ENCODE measurements at regions not wholly inside any gene's neighbourhood (a gene's known extent, or its start where the extent isn't known, plus 50 kb on each side); places are given as distances from the start of the nearest gene placed in this dataset.
A peak's percentile ranks its signal among the peaks of the same experiment; 100 is the strongest.
"Not testable (repeated sequence)": the region's sequence is repeated elsewhere in the genome, so short reads cannot be mapped to it uniquely, and the experiment has no call there.

DNA sequence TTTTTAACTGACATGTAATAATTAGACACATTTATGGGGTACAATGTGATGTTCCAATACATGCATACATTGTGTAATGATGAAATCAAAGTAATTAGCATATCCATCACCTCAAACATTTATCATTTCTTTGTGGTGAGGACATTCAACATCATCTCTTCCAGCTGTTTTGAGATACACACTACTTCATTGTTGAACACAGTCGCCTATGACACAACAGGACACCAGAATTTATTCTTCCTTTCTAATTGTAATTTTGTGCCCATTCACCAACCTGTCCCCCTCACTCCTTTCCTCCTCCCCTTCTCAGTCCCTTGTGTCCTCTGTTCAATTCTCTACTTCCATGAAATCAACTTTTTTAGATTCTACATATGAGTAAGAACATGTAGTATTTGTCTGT lies 113.4 kb upstream of the CBLB start:
- DNase-seq: no peak

- DNase-seq: no peak
Observed at GRCh38 chr3:105984837-105985236, 116.0 kb upstream of the CBLB start.

- not testable (repeated sequence) for DNase-seq
Observed at GRCh38 chr3:105986343-105986742, 117.5 kb upstream of the CBLB start.

- no peak for DNase-seq
Observed at GRCh38 chr3:105987809-105988208, 119.0 kb upstream of the CBLB start.

DNA sequence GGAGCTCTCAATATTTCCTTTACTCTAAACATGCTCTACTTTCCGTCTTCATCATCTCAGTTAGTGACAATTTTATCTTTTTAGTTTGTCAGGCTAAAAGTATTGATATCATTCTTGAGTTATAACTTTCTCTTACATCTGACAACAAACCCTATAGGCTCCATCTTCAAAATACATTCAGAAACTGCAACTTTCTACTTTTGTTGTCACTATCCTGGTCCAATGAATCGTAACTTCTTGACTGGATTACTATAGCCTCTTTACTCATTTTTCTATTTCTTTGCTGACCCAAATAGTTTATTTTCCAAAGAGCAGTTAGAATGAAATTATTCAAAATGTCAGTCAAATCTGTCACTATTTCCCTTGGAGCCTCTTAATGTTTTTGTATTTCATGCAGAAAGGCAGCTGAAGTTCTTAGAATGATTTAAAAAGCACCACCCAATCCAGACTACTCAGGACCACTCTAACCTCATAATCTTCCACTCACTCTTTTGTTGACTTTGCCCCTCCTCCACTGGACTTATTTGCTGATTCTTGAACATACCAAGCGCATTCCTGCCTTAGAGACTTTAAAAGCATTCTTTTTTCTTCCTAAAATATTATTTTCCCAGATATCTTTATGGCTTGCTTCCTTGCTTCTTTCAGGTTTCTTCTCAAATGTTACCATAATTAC lies 119.9 kb upstream of the CBLB start:
- no peak for DNase-seq

DNA sequence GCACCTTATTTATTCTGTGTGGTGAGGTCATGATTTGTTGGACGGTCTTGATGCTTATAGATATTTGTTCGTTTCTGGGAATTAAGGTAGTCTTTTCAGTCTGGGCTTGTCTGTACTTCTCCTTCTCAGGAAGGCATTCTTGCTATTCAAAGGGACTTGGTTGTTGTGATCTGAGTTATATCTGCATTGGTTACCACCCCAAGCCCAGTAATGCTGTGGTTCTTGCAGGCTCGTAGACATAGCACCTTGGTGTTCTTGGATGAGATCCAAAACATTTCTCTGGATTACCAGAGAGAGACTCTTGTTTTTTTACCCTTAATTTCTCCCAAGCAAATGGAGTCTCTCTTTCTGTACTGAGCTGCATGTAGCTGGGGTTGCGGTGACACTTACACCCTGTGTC lies 128.0 kb upstream of the CBLB start:
- DNase-seq: no peak

DNA sequence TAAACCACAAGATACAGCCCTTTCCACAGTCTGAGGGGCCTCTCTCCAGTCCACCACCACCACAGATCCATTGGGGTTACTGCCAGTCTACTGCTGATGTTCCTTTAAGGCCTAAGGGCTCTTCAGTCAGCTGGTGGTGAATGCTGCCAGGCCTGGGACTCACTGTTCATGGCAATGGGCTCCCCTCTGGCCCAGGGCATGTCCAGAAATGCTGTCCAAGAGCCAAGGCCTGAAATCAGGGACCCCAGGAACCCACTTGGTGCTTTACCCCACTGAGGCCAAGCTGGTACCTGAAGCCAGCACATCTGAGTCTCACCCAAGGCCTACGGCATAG lies 128.6 kb upstream of the CBLB start:
- no peak for DNase-seq

- DNase-seq: no peak
Observed at GRCh38 chr3:105997800-105998526, 129.2 kb upstream of the CBLB start.

GRCh38 chr3:105999856-106000255 lies 131.0 kb upstream of the CBLB start:
- DNase-seq: no peak

GRCh38 chr3:106001923-106002322 lies 133.1 kb upstream of the CBLB start:
- no peak for DNase-seq

- DNase-seq: no peak
Observed at GRCh38 chr3:106004137-106004681, 135.4 kb upstream of the CBLB start.

DNA sequence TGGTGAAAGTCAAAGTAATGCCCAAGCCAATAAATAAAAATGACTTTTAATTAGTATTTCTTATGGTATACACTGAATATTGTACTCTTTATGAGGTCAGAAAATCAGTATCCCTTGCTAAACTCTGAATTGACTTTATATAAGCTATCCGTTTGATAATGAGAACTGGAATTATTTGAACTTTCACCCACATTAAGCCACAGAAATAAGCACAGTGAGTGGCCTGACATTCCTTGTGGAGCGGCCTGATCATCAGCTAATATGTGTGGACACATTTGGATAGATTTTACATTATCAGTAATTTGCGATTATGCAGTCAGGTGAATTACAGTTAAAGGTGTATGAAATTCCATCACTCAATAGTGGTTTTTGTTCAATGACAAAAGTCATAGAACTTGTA lies 136.0 kb upstream of the CBLB start:
- no peak for DNase-seq

- no peak for DNase-seq
Observed at GRCh38 chr3:106006001-106006400, 137.2 kb upstream of the CBLB start.

GRCh38 chr3:106006571-106006970 lies 137.8 kb upstream of the CBLB start:
- no peak for DNase-seq

GRCh38 chr3:106007512-106007911 lies 138.7 kb upstream of the CBLB start:
- no peak for DNase-seq

DNA sequence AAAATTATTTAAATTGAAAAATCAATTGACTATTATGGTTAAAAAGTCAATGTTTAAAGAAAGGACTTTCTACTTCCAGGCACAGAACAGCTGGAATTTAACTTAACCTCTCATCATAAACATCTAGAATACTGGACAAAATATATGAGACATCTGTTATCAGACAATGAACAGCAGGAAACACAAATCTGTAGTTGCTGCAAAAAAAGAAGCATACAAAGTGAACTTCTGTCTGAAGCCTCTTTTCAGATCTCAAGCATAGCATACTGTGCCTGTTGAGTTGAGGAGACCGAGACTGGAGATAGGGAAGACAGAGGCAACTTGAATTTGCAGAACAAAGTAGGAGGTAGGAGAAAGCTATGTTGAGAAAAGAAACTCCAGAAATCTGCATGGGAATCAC lies 140.0 kb upstream of the CBLB start:
- no peak for DNase-seq

DNA sequence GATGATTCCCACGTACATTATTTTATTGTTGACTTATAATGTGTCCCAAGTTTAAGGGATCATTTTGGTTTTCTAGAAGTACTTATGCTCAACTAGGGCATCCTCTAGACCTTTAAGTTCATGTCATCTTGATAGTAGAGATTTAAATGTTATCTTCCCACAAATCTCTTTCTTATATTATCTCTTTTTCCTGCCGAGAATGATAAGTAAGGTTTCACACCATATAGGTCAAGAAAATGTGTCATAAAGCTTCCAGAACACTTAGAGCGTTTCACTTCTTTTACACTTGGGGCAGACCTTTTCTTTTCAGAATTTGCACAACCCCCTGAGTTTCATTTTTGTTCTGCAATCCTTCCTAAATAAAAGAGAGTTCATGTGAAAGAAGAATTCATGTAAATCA lies 142.0 kb upstream of the CBLB start:
- no peak for DNase-seq

DNA sequence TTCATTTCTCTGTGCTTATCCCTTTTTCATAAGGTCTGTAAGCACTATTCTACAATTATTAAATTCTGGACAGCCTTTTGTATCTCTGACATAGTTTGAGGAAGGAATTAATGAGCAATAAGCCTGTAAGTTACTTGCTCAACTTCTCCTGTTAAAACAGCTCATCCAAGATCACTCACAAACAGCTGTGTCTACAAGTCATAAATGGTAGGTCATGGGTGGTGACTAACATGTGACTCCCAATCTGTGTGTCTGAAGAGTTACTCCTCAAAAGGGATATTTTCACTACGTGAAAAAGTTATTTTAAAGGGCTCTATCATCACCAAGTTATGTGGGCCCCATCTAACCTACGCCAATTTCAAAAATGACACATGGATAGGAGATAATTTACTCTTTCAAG lies 145.2 kb upstream of the CBLB start:
- no peak for DNase-seq

DNA sequence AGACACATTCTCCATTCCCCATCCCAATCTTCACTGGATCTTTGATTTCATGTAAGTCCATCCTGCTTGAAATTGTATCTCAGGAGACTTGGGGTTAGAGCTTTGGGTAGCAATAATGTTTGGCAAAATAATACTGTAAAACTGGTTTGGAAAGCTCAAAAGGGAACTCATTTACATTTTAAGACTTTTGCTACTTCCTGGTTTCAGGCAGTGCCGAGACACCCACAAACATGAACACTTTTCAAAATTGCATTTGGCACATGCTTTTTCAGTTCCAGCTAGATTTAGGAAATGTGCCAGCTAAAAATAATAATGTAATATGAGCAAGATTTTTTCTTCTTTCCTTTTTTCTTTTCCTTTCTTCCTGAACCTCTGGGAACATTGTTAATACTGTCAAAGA lies 145.7 kb upstream of the CBLB start:
- no peak for DNase-seq

DNA sequence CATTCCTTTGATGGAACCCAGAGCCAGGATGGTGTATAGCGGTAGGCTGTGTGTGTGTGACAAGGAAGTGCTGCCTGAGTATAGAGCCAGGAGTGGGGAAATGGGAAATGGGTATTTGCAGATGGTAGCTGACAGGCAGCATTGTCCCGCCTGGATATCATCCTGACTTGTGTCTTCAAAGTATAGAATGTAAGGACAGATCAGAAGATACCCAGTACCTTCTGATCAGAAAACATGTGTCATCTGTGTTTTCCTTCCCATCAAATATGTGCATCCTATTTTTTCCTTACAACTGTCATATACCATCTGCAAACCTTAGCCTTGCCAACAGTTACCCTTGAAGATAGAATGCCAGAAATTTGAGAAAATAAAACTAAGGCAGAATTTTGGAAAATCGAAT lies 146.2 kb upstream of the CBLB start:
- DNase-seq: no peak

- DNase-seq: no peak
Observed at GRCh38 chr3:106018102-106018501, 149.3 kb upstream of the CBLB start.

DNA sequence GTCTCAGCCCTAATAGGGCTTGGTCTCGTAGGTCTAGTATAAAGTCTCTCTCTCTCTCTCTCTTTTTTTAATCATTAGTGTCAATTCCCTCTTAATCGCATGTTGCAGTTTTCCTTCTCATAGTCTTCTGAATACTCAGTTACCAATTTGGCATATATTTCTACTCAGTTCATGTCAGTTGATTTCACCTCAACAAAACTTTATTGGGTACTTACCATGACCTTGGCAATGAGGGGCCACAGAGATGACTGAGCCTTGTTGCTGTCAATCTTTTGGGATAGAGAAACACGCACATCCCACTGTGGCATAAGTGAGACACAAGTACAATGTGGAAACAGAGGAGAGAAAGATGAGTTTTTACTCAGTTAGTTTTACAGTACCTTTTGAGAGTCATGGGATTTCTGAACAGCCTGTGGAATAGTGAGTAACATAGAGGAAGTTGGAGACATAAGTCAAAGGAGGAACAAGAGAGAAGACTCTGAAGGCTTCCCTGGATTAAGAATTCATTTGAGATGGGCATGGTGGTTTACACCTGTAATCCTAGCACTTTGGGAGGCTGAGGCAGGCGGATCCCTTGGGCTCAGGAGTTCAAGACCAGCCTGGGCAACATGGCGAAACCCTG lies 150.2 kb upstream of the CBLB start:
- no peak for DNase-seq

GRCh38 chr3:106022913-106023312 lies 154.1 kb upstream of the CBLB start:
- no peak for DNase-seq

DNA sequence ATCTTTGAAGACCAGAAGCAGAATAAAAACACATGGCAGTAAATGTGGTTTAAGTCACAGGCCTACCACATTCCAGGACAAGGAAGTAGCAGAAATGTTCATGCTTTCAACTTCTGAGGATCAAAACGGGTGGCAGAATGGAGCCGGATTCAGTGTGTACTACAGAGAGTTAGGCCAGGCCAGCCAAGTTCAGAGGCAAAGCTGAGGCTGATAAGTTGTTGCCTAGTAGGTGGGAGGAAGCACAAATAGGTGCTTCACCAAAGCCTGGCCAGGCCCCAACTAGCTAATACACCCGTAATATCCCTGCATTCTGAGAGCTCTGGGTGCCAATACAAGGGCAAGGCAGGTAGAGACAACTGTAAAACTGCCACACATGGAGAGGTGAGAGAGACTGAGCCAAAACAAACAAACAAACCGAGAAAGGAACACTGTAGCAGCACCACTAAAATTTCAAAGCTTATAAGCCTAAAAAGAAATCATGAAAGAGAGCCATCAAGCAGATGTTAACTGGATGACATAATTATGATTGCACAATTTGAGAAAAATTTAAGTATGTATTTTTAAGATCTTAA lies 156.4 kb upstream of the CBLB start:
- peak; percentile 62 for DNase-seq
